IMR-90 (cell line): ENCODE measurements at regions not wholly inside any gene's neighbourhood (a gene's known extent, or its start where the extent isn't known, plus 50 kb on each side); places are given as distances from the start of the nearest gene placed in this dataset.

Experiments
- ATAC-seq: fragments of 200-7000 bp; cut with Tn5 transposase; 2 replicates; pipeline ENCODE4 v1.9.1; 2020; ENCODE audit warnings: low read depth, mild to moderate bottlenecking, moderate library complexity
- BruUV-seq: library from RNA; stranded (reverse); fragments of 400-500 nt; replicated peaks from 2 replicates; lab custom pipeline; 2021; lab: Mats Ljungman, UMichigan
- CTCF ChIA-PET: fragments of 300-600 bp; formaldehyde crosslinking; extraction: SDS; loops from one replicate; lab custom pipeline; 2021; ENCODE audit warnings: antibody characterized with exemption; lab: Yijun Ruan, JAX
- POLR2A ChIA-PET: fragments of 300-600 bp; sonication (Branson Sonifier 250); formaldehyde crosslinking; loops from one replicate; lab custom pipeline; 2022; ENCODE audit warnings: antibody characterized with exemption; ENCODE audit not compliant: unreplicated experiment; lab: Charles Lee
- DNase-seq: peaks from one replicate; pipeline ENCODE4 v3.0.0; 2013
- H2AFZ ChIP-seq: replicated peaks from 2 replicates; pipeline ENCODE3; 2013; ENCODE audit warnings: low read length, mild to moderate bottlenecking; ENCODE audit not compliant: poor library complexity
- H2AK5ac ChIP-seq: 2 replicates; pipeline ENCODE4 v1.6.1; 2013; ENCODE audit warnings: low read depth, low read length, inconsistent platforms
- H2AK9ac ChIP-seq: replicated peaks from 2 replicates; pipeline ENCODE3; 2013; ENCODE audit warnings: mild to moderate bottlenecking, low read depth, low read length, moderate library complexity; ENCODE audit not compliant: poor library complexity
- H2BK120ac ChIP-seq: 2 replicates; pipeline ENCODE4 v1.6.1; 2013; ENCODE audit warnings: low read depth, low read length, inconsistent platforms
- H2BK15ac ChIP-seq: 3 replicates; pipeline ENCODE4 v1.6.1; 2013; ENCODE audit warnings: low read depth, low read length, inconsistent platforms
- H2BK20ac ChIP-seq: 2 replicates; pipeline ENCODE4 v1.6.1; 2013; ENCODE audit warnings: low read depth, mild to moderate bottlenecking, inconsistent platforms, low read length, moderate library complexity
- H2BK5ac ChIP-seq: 2 replicates; pipeline ENCODE4 v1.6.1; 2013; ENCODE audit warnings: mild to moderate bottlenecking, low read depth, low read length, inconsistent platforms; ENCODE audit not compliant: poor library complexity, severe bottlenecking
- H3K14ac ChIP-seq: replicated peaks from 2 replicates; pipeline ENCODE4 v1.6.1; 2013; ENCODE audit warnings: low read depth, low read length, inconsistent platforms
- H3K18ac ChIP-seq: 2 replicates; pipeline ENCODE4 v1.6.1; 2013; ENCODE audit warnings: low read depth, low read length, control low read depth
- H3K23ac ChIP-seq: 2 replicates; pipeline ENCODE4 v1.6.1; 2013; ENCODE audit warnings: low read depth, low read length, inconsistent platforms
- H3K27ac ChIP-seq: 2 replicates; pipeline ENCODE4 v1.5.1; 2013; ENCODE audit warnings: mild to moderate bottlenecking, control low read depth, low read length; ENCODE audit not compliant: insufficient read depth
- H3K27me3 ChIP-seq: 2 replicates; pipeline ENCODE4 v1.6.1; 2013; ENCODE audit warnings: low read length; ENCODE audit not compliant: control insufficient read depth, insufficient read depth
- H3K36me3 ChIP-seq: 2 replicates; pipeline ENCODE4 v1.6.1; 2013; ENCODE audit warnings: low read length, mixed read lengths; ENCODE audit not compliant: control insufficient read depth, insufficient read depth
- H3K4ac ChIP-seq: 2 replicates; pipeline ENCODE4 v1.6.1; 2013; ENCODE audit warnings: low read depth, low read length, inconsistent platforms
- H3K4me1 ChIP-seq: 2 replicates; pipeline ENCODE4 v1.6.1; 2013; ENCODE audit warnings: low read length, mixed read lengths; ENCODE audit not compliant: control insufficient read depth, insufficient read depth
- H3K4me2 ChIP-seq: 2 replicates; pipeline ENCODE4 v1.6.1; 2013; ENCODE audit warnings: low read depth, mild to moderate bottlenecking, control low read depth, low read length, moderate library complexity
- H3K4me3 ChIP-seq: 2 replicates; pipeline ENCODE4 v1.5.1; 2013; ENCODE audit warnings: low read depth, mild to moderate bottlenecking, control low read depth, low read length, moderate library complexity; ENCODE audit not compliant: insufficient read depth
- H3K56ac ChIP-seq: 2 replicates; pipeline ENCODE4 v1.6.1; 2013; ENCODE audit warnings: low read length, inconsistent platforms; ENCODE audit not compliant: insufficient read depth; ENCODE audit errors: extremely low read depth
- H3K79me1 ChIP-seq, 2 experiments: 2 replicates each; pipeline ENCODE4 v1.6.1; 2013; ENCODE audit warnings: low read length in 2 of 2, inconsistent platforms in 1 of 2, low read depth in 1 of 2
- H3K9ac ChIP-seq: 2 replicates; pipeline ENCODE4 v1.6.1; 2013; ENCODE audit warnings: low read depth, low read length, control low read depth
- H3K9me1 ChIP-seq: 2 replicates; pipeline ENCODE4 v1.6.1; 2013; ENCODE audit warnings: low read length, inconsistent platforms; ENCODE audit not compliant: insufficient read depth
- H3K9me3 ChIP-seq: 2 replicates; pipeline ENCODE4 v1.6.1; 2013; ENCODE audit warnings: low read length; ENCODE audit not compliant: control insufficient read depth, insufficient read depth
- H4K20me1 ChIP-seq: 2 replicates; pipeline ENCODE4 v1.6.1; 2013; ENCODE audit warnings: low read length, inconsistent platforms; ENCODE audit not compliant: insufficient read depth
- H4K5ac ChIP-seq: 2 replicates; pipeline ENCODE4 v1.6.1; 2013; ENCODE audit warnings: mild to moderate bottlenecking, low read depth, low read length, control low read depth
- H4K8ac ChIP-seq, 2 experiments: 2 replicates each; pipeline ENCODE4 v1.6.1; 2013; ENCODE audit warnings: low read depth in 2 of 2, low read length in 2 of 2, control low read depth in 1 of 2, inconsistent platforms in 1 of 2
- H4K91ac ChIP-seq: 2 replicates; pipeline ENCODE4 v1.6.1; 2013; ENCODE audit warnings: low read depth, low read length, inconsistent platforms; ENCODE audit not compliant: insufficient read depth
- BHLHE40 ChIP-seq: fragments of 150-350 bp; IDR thresholded peaks from 2 replicates; pipeline ENCODE4 v1.6.1; 2016; ENCODE audit warnings: mild to moderate bottlenecking, low read depth, low read length
- CHD1 ChIP-seq: IDR thresholded peaks from 2 replicates; pipeline ENCODE4 v1.6.1; 2012; ENCODE audit warnings: low read depth, low read length, improper control_type of control experiment
- FOS ChIP-seq: fragments of 150-350 bp; IDR thresholded peaks from 2 replicates; pipeline ENCODE4 v1.6.1; 2016; ENCODE audit warnings: low read depth, low read length
- POLR2A ChIP-seq: IDR thresholded peaks from 2 replicates; pipeline ENCODE4 v1.6.1; 2012; ENCODE audit warnings: mild to moderate bottlenecking, low read depth, low read length
- RCOR1 ChIP-seq: IDR thresholded peaks from 2 replicates; pipeline ENCODE4 v1.6.1; 2012; ENCODE audit warnings: mild to moderate bottlenecking, low read length, improper control_type of control experiment; ENCODE audit not compliant: insufficient replicate concordance
- RFX5 ChIP-seq: IDR thresholded peaks from 2 replicates; pipeline ENCODE4 v1.8.0; 2012; ENCODE audit warnings: low read depth, mild to moderate bottlenecking, low read length, moderate library complexity
- USF2 ChIP-seq: fragments of 150-350 bp; IDR thresholded peaks from 2 replicates; pipeline ENCODE4 v1.6.1; 2017; ENCODE audit warnings: mild to moderate bottlenecking, antibody characterized with exemption, low read length, low read depth
- WGBS, 2 experiments: methylation state at CpG; one replicate each; pipeline versions ENCODE4 v1.1.5 to v1.1.7; 2013; ENCODE audit warnings: missing lambda C conversion rate in 2 of 2; ENCODE audit not compliant: insufficient read length in 1 of 2; ENCODE audit errors: extremely low coverage in 2 of 2; 5-methylcytosine and 5-hydroxymethylcytosine counted together
- dilution Hi-C: fragments of 300-500 bp; cut with HindIII; formaldehyde crosslinking; loops from one replicate; pipeline ENCODE4 v1.14.3; 2018; ENCODE audit warnings: low sequenced_read_pairs; ENCODE audit not compliant: unreplicated experiment
- in situ Hi-C: fragments of 300-500 bp; cut with MboI; formaldehyde crosslinking; loops from 3 replicates; pipeline ENCODE4 v1.14.3; 2019; ENCODE audit warnings: low sequenced_read_pairs, inconsistent platforms, mixed read lengths
- intact Hi-C: fragments of 100-400 bp; cut with micrococcal nuclease; formaldehyde crosslinking; loops from 2 replicates; pipeline ENCODE4 v1.10.0; 2022

- in situ Hi-C loops (no loop called here), dilution Hi-C loops (no loop called here), intact Hi-C loops (no loop called here)
- DNase-seq = no peak
- ATAC-seq = no peak
- BruUV-seq = no TSS peak
- 43% methylated on average over 2 of the region's 4 CpGs; no CpG with 5 or more reads in 1 of the 2 experiments for WGBS, 2 experiments
- no peak overlapping the region for H3K9ac ChIP-seq
- no peak overlapping the region for H2AFZ ChIP-seq
- H2BK20ac ChIP-seq = no peak overlapping the region
- H3K27ac ChIP-seq = no peak overlapping the region
- no peak overlapping the region for H2AK9ac ChIP-seq
- H3K36me3 ChIP-seq = no peaks in the 10 kb centered on the region
- H2BK15ac ChIP-seq = no peak overlapping the region
- H4K20me1 ChIP-seq = no peaks in the 10 kb centered on the region
- no peak overlapping the region for H3K56ac ChIP-seq
- H3K4ac ChIP-seq = no peak overlapping the region
- peaks cover 19% of the 10 kb centered on the region for H3K9me3 ChIP-seq
- H4K8ac ChIP-seq = no peak overlapping the region
- H3K9me1 ChIP-seq = no peaks in the 10 kb centered on the region
- no peak overlapping the region for H3K4me3 ChIP-seq
- no peak overlapping the region for H2BK120ac ChIP-seq
- H3K23ac ChIP-seq = no peak overlapping the region
- POLR2A ChIA-PET = no interaction called here
- H3K4me2 ChIP-seq = no peak overlapping the region
- no peak overlapping the region for H4K91ac ChIP-seq
- H2BK5ac ChIP-seq = no peak overlapping the region
- CTCF ChIA-PET = no interaction called here
- H3K79me1 ChIP-seq = no peaks in the 10 kb centered on the region
- no peak overlapping the region for H2AK5ac ChIP-seq
- no peaks in the 10 kb centered on the region for H3K27me3 ChIP-seq
- no peaks in the 10 kb centered on the region for H3K4me1 ChIP-seq
- H3K18ac ChIP-seq = no peak overlapping the region
- H4K5ac ChIP-seq = no peak overlapping the region
- TF ChIP-seq USF2 = no peak
- TF ChIP-seq BHLHE40 = no peak
- no peak for TF ChIP-seq RCOR1
- no peak for TF ChIP-seq POLR2A
- TF ChIP-seq CHD1 = no peak
- no peak for TF ChIP-seq FOS
- no peak for TF ChIP-seq RFX5
- no peak overlapping the region for H3K14ac ChIP-seq
Measured at GRCh38 chr15:53033709-53034108, 243.6 kb upstream of the ONECUT1 start.
